Fibroblast of pulmonary artery (primary cell): ENCODE measurements at regions not wholly inside any gene's neighbourhood (a gene's known extent, or its start where the extent isn't known, plus 50 kb on each side); places are given as distances from the start of the nearest gene placed in this dataset.
"Not testable (repeated sequence)": the region's sequence is repeated elsewhere in the genome, so short reads cannot be mapped to it uniquely, and the experiment has no call there.

Source experiments
- DNase-seq: peaks from one replicate; pipeline ENCODE4 v3.0.0-alpha.2; 2010; ENCODE audit warnings: low read depth
- H3K4me3 ChIP-seq: replicated peaks from 2 replicates; pipeline ENCODE4 v1.5.1; 2011; ENCODE audit warnings: low read depth, mild to moderate bottlenecking, control low read depth, low read length, moderate library complexity
- TF ChIP-seq, protein P1 (sequence below): IDR thresholded peaks from 2 replicates; pipeline ENCODE4 v1.5.1; 2011; ENCODE audit warnings: mild to moderate bottlenecking, control low read depth, low read length, inconsistent platforms; ENCODE audit errors: missing control alignments

DNA sequence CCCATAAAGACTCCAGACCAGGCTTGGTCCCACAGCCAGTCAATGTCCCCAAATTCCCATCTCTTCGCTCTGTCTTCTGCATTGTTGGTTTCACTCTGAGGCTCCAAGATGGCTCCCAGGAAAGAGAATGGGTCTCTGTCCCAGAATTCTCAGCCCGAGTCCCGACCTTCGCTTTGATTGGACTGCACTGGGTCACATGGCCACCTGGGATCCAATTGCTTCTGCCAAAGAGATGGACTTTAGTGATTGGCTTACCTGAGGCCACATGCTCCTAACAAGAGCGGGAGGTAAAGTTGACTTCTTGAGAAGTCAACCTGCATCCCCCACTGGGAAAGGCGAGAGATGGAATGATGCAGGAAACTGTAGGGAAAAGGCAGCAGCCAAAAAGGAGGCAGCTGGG lies 104.7 kb upstream of the PMEPA1 start:
- DNase-seq: no peak
- TF ChIP-seq, protein P1, sequence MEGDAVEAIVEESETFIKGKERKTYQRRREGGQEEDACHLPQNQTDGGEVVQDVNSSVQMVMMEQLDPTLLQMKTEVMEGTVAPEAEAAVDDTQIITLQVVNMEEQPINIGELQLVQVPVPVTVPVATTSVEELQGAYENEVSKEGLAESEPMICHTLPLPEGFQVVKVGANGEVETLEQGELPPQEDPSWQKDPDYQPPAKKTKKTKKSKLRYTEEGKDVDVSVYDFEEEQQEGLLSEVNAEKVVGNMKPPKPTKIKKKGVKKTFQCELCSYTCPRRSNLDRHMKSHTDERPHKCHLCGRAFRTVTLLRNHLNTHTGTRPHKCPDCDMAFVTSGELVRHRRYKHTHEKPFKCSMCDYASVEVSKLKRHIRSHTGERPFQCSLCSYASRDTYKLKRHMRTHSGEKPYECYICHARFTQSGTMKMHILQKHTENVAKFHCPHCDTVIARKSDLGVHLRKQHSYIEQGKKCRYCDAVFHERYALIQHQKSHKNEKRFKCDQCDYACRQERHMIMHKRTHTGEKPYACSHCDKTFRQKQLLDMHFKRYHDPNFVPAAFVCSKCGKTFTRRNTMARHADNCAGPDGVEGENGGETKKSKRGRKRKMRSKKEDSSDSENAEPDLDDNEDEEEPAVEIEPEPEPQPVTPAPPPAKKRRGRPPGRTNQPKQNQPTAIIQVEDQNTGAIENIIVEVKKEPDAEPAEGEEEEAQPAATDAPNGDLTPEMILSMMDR: no peak
- H3K4me3 ChIP-seq: no peak overlapping the region

DNA sequence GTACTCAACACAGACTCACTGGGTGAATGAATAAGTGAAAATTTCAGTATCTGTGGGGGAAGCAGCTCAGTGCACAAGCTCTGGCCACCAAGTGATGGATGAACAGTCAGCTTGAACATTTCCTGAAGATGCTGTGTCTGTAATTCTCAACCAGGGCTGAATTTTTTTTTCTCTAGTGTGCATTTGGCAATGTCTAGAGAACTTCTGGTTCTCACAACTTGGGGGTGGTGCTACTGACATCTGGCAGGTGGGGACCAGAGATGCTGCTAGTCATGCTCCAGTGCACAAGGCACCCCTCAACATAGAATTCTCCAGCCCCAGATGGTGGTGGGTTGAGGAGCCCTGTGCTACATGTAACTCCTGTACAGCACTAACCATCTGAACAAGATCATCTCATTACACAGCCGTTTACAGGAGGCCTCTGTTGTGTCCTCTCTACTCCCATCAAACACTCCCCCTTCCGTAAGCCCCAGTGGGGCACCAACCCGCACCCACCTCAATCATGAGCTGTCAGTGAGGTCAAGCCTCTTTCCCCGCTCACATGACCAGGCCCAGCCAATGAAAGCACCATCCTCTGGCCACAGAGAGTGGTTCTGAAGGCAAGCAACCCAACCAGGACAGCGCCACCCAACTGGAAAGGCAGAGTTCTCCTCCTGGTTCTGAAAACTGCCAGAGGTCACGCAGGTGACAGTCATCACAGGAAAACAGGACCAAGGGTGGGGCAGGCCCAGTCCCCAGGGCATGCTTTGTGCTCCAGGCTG lies 103.9 kb upstream of the PMEPA1 start:
- TF ChIP-seq, protein P1: no peak
- no peak overlapping the region for H3K4me3 ChIP-seq
- no peak for DNase-seq

DNA sequence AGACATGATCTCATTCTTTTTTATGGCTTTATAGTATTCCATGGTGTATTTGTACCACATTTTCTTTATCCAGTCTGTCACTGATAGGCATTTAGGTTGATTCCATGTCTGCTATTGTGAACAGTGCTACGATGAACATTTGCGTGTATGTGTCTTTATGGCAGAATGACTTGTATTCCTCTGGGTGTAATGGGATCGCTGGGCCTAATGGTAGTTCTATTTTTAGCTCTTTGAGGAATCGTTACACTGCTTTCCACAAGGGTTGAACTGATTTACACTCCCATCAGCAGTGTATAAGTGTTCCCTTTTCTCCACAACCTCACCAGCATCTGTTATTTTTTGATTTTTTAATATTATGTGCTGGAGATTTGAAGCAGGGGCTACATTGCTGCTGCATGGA lies 102.8 kb upstream of the PMEPA1 start:
- not testable (repeated sequence) for H3K4me3 ChIP-seq, DNase-seq

DNA sequence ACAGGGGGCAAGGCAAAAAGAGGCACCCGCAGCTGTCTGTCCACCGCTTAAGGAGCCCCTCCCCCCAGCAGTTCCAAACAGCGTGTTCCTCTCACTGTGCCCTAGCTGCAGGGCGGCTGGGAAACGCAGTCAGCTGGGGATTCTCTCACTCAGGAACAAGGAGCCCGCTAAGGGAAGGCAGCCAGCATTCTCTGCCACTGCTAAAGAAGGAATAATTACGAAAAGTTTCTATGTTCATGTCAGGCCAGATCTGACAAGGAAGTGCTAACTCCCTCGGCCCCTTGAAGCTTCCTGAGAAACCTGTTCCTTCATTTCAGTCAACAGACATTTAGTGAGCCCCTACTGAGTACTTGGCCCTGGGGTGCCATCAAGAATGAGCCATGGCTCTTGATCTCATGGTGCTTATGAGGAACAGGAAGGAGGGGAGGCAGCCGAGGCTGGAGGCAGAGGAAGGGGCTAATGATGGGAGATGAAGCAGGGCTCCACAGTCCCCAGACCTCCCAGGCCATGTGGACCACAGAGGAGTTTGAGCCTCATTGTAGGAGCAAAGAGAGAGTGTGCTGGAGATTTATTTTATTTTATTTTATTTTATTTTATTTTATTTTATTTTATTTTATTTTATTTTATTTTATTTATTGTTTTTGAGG lies 101.7 kb upstream of the PMEPA1 start:
- TF ChIP-seq, protein P1: no peak
- no peak for DNase-seq
- no peak overlapping the region for H3K4me3 ChIP-seq

DNA sequence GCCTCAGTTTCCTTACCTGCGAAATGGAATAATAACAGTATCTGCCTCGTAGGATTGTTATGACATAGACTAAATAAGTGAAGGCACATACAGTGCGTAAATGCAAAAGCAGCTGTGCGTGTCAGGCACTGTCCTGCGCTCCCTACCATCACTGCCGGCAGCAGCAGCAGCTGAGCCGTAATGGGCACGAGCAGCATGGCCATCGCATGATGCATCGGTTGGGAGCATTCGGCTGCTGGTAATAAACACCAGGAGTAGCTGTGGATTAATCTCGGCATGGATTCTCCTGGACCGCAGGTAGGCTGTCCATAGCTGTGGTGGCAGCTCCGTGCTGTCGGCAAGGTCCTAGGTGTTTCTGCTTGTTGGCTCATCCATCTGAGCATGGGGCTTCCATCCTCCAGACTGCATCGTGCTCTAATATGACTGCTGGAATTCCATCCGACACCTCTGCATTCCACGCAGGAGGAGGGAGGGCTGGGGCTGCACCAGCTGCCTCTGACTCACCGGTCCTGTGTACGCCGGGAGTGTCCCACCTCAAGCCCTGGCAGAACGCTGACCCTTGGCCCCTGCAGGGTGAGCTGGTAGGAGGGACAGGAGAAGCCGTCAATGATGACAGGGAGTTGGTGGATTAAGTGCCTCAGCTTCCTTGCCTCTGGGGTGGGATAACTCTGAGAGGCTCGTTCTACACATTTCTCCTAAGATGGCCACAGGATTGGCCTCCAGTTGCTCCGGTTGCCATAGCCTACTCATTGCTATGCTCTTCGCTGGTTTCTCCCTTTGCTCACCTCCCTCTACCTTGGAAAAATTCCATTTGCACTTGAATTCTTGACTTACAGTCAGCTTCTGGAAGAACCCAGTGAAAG lies 100.9 kb upstream of the PMEPA1 start:
- DNase-seq: no peak
- no peak overlapping the region for H3K4me3 ChIP-seq
- TF ChIP-seq, protein P1: no peak

DNA sequence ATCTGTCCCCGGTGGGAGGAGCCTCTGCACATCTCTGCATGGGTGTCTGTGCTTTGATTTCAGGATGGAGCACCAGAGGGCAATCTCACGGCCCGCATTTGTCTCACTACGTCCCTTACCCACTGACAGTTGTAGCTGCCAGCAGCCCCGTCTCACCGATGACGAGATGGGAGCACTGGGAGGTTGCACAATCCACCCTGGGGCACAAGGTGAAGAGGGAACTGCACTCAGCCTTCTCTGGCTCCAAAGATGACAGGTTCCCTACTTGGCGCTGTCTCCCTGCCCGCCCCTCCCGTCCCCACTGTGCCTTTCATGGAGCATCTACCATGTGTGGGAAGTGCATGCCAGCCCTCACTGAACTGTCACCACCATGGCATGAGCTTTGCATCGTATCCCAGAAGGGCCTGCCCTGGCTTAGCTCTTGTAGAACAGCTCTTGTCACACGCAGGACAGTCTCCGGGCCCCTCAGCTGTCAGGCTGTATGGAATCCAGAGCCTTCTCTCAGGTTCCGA lies 99.9 kb upstream of the PMEPA1 start:
- TF ChIP-seq, protein P1: no peak
- H3K4me3 ChIP-seq: no peak overlapping the region
- DNase-seq: no peak

DNA sequence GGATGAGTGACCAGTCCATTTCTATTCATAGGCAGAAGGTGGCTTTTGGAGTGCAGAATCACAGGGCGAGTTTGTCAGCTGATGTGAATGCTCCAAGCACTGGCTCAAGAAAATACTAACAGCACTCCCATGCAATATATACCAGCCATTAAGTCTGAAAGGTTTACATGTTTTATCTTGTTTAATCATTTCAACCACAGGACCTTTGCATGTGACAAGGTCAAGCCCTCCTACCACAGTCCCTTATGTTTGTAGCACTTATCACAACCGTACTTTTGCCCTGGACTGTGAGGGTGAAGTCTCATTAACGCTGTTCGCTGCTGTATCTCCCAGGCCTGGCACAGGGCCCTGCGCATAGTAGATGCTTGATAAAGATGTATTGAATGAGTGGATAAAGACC lies 99.3 kb upstream of the PMEPA1 start:
- H3K4me3 ChIP-seq: no peak overlapping the region
- TF ChIP-seq, protein P1: no peak
- no peak for DNase-seq
